Fibroblast of the aortic adventitia (primary cell): ENCODE measurements at regions not wholly inside any gene's neighbourhood (a gene's known extent, or its start where the extent isn't known, plus 50 kb on each side); places are given as distances from the start of the nearest gene placed in this dataset.

Source experiments
- DNase-seq: peaks from one replicate; pipeline ENCODE4 v3.0.0-alpha.2; 2010; ENCODE audit warnings: low read depth
- H3K4me3 ChIP-seq: 2 replicates; pipeline ENCODE4 v1.5.1; 2011; ENCODE audit warnings: low read depth, mild to moderate bottlenecking, control low read depth, low read length, moderate library complexity
- CTCF ChIP-seq: IDR thresholded peaks from 2 replicates; pipeline ENCODE4 v1.5.1; 2011; ENCODE audit warnings: mild to moderate bottlenecking, low read length, control low read depth, inconsistent platforms; ENCODE audit not compliant: insufficient read depth

- peak; percentile 12 for DNase-seq
- no peak overlapping the region for H3K4me3 ChIP-seq
- TF ChIP-seq CTCF, result no peak
Observed at GRCh38 chr13:105918842-105919741, 616.4 kb downstream of the EFNB2 start.

DNA sequence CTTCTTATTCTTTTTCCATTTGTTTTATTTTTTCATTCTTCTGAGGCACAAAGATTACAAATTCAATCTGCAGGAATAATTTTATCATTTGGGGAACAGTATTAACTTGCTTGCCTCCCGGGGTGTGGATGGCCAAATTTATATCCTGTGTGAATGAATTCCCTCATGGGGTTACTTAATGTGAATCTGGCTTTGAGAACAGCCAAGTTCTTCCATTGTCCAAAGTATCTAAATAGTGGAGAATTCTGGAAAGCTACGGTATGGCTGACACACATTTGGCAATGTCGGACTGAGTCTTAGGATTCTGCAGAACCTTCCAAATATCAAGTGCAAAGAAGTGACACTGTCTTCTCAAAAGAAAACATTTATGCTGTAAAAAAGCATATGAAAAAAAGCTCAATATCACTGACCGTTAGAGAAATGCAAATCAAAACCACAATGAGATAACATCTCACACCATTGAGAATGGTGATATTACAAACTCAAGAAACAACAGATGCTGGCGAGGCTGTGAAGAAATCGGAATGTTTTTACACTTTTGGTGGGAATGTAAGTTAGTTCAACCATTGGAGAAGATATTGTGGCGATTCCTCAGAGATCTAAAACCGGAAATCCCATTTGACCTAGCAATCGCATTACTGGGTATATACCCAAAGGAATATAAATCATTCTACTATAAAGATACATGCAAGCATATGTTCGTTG, 620.2 kb downstream of the EFNB2 start:
- TF ChIP-seq CTCF, result no peak
- H3K4me3 ChIP-seq, result no peak overlapping the region
- DNase-seq, result no peak

GRCh38 chr13:105914291-105915036, 621.0 kb downstream of the EFNB2 start:
- H3K4me3 ChIP-seq, result no peak overlapping the region
- peak; percentile 15 for DNase-seq

DNA sequence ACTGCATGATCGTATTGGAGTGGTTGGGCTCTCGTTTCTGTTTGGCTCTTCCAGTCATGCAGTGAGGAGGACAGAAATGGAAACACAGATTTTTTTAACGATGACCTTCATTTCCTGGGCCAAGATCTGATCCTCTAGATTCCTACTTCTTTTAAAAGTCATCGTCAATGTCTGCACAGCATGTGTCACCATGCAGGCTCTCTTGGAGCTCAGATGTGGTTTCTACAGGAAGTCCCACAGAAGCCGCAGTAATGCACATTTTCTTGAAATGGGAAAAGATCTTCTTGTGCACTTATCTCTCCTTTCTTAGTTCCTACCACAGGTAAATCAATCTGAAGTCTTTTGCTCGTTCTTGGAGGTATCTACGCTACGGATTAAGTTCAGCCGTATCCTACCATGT, 626.9 kb downstream of the EFNB2 start:
- H3K4me3 ChIP-seq, result no peak overlapping the region
- TF ChIP-seq CTCF, result no peak
- DNase-seq, result no peak

More at GRCh38 chr13:105914291-105915036, 621.0 kb downstream of the EFNB2 start:
- TF ChIP-seq CTCF, result no peak

DNA sequence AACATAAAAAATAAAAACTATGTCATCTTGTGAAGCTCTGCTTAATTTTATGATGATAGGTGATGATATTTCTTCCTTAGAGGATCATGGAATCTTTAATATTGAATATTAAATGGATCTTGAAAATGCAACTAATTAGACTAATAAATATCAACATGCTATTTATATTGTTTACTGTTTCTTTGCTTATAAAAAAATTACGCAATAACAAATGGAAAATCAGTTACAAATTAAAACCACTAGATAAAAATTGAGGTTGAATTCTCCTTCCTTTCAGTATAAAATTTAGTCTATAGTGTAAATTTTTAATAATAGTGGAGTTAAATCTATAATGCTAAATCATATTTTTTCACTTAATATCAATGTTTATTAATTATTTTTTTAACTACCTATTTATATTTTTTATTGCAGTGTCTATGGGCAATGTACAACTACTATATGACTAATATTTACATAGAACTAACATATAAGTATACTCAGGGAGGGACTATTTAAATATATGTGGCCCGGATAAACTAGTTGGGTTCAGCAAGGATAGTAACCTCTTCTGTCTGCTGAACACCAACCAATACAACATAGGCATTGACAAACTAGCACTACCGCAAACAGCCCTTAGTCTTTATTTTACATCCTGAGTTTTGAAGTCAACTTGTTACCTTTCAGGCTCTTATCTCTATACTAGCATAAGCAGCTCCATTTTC, 628.0 kb downstream of the EFNB2 start:
- H3K4me3 ChIP-seq, result no peak overlapping the region
- no peak for DNase-seq
- TF ChIP-seq CTCF, result no peak

GRCh38 chr13:105906746-105907145, 628.7 kb downstream of the EFNB2 start:
- no peak for TF ChIP-seq CTCF
- no peak overlapping the region for H3K4me3 ChIP-seq
- DNase-seq, result no peak
